ENCODE measurements at regions not wholly inside any gene's neighbourhood (a gene's known extent, or its start where the extent isn't known, plus 50 kb on each side); places are given as distances from the start of the nearest gene placed in this dataset.

- no peaks in the 10 kb centered on the region for H3K36me3 ChIP-seq (ENCODE audit: control insufficient read depth in 2 of 4, insufficient read depth in 4 of 4, low read length in 3 of 4)
- H3K79me1 ChIP-seq (ENCODE audit: low read depth, low read length) = no peaks in the 10 kb centered on the region
- H3K18ac ChIP-seq (ENCODE audit: extremely low read depth, low read length) = no peak overlapping the region
- no peak overlapping the region for H3K4me2 ChIP-seq (ENCODE audit: insufficient read depth in 1 of 2, low read depth in 2 of 2, low read length in 2 of 2)
- no peak overlapping the region for H4K8ac ChIP-seq (ENCODE audit: extremely low read depth, insufficient read depth, low read length)
- H4K91ac ChIP-seq (replicated peaks; ENCODE audit: insufficient read length, low read length) = no peak overlapping the region
- H2BK5ac ChIP-seq (ENCODE audit: low read depth, low read length) = no peak overlapping the region
- H3K27ac ChIP-seq (ENCODE audit: low read depth, low read length) = no peak overlapping the region
- POLR2A ChIA-PET (ENCODE audit: partially characterized antibody) = no interaction called here
- H3K4ac ChIP-seq (replicated peaks; ENCODE audit: insufficient read length, low read depth, low read length) = no peak overlapping the region
- H3K9me3 ChIP-seq (ENCODE audit: insufficient read depth in 2 of 2, low read depth in 1 of 2, low read length in 1 of 2) = no peaks in the 10 kb centered on the region
- H2BK12ac ChIP-seq (ENCODE audit: low read depth, low read length) = no peak overlapping the region
- H3K14ac ChIP-seq (ENCODE audit: insufficient read length) = no peak overlapping the region
- H2AFZ ChIP-seq (ENCODE audit: low read length) = no peak overlapping the region
- H2BK20ac ChIP-seq (ENCODE audit: low read length) = no peak overlapping the region
- no peak overlapping the region for H2BK120ac ChIP-seq (replicated peaks; ENCODE audit: low read depth, low read length)
- H4K20me1 ChIP-seq (replicated peaks in 1 of 2; ENCODE audit: control insufficient read depth in 1 of 2, insufficient read depth in 2 of 2, low read length in 2 of 2) = no peaks in the 10 kb centered on the region
- no peaks in the 10 kb centered on the region for H3K23me2 ChIP-seq (ENCODE audit: low read depth, low read length)
- no peak overlapping the region for H3K4me3 ChIP-seq (ENCODE audit: extremely low read depth in 1 of 4, insufficient read depth in 2 of 4, low read depth in 3 of 4, low read length in 4 of 4)
- H2BK15ac ChIP-seq (ENCODE audit: low read length) = no peak overlapping the region
- H3K56ac ChIP-seq (replicated peaks; ENCODE audit: insufficient read length, low read depth, low read length) = no peak overlapping the region
- 85% methylated on average over 2 of the region's 2 CpGs; no CpG with 5 or more reads in 1 of the 2 experiments for WGBS, 2 experiments (ENCODE audit: extremely low coverage in 1 of 2, insufficient coverage in 1 of 2, insufficient read length in 1 of 2, insufficient replicate concordance in 2 of 2, low coverage in 1 of 2, low lambda C conversion rate in 2 of 2, missing lambda C conversion rate in 1 of 2)
- no peak overlapping the region for H3K23ac ChIP-seq (ENCODE audit: insufficient read length)
- H3K9ac ChIP-seq (replicated peaks in 1 of 4; ENCODE audit: extremely low read depth in 1 of 4, low read depth in 3 of 4, low read length in 3 of 4) = no peak overlapping the region
- DNase-seq (ENCODE audit: low read depth in 1 of 2, low spot score in 2 of 2) = no peak
- H2AK5ac ChIP-seq (ENCODE audit: low read depth, low read length) = no peak overlapping the region
- no peaks in the 10 kb centered on the region for H3K4me1 ChIP-seq (replicated peaks in 1 of 4; ENCODE audit: control insufficient read depth in 3 of 4, insufficient read depth in 4 of 4, low read length in 3 of 4)
- H4K5ac ChIP-seq (ENCODE audit: insufficient read length, low read depth, low read length) = no peak overlapping the region
- CTCF ChIA-PET (ENCODE audit: partially characterized antibody) = no interaction called here
- H3K27me3 ChIP-seq (replicated peaks in 1 of 4; ENCODE audit: control insufficient read depth in 3 of 4, extremely low read depth in 1 of 4, insufficient read depth in 3 of 4, low read length in 3 of 4) = no peaks in the 10 kb centered on the region
- no peak for FAIRE-seq
- H3K79me2 ChIP-seq (ENCODE audit: control insufficient read depth in 1 of 2, insufficient read depth in 2 of 2, low read length in 2 of 2) = no peaks in the 10 kb centered on the region
- TF ChIP-seq HDAC2 (IDR thresholded peaks at IDR 0.05; ENCODE audit: borderline replicate concordance in 1 of 2, low read depth in 2 of 2, low read length in 2 of 2) = no peak
- no peak for TF ChIP-seq TAF7 (optimal IDR thresholded peaks at IDR 0.05; ENCODE audit: borderline replicate concordance, low read depth, low read length)
- TF ChIP-seq CBX5 (IDR thresholded peaks at IDR 0.05; ENCODE audit: low read depth, low read length) = no peak
- no peak for TF ChIP-seq GTF2F1 (IDR thresholded peaks at IDR 0.05; ENCODE audit: borderline replicate concordance, low read depth, low read length)
- TF ChIP-seq EP300 (IDR thresholded peaks at IDR 0.05; ENCODE audit: borderline replicate concordance in 1 of 2, low read depth in 2 of 2, low read length in 2 of 2) = no peak
- no peak for TF ChIP-seq POU5F1 (IDR thresholded peaks at IDR 0.05; ENCODE audit: low read depth, low read length)
- TF ChIP-seq JUND (IDR thresholded peaks at IDR 0.05; ENCODE audit: low read length) = no peak
- no peak for TF ChIP-seq BRCA1 (IDR thresholded peaks at IDR 0.05; ENCODE audit: low read depth, low read length)
- no peak for TF ChIP-seq CTBP2 (IDR thresholded peaks at IDR 0.05; ENCODE audit: borderline replicate concordance, insufficient read depth, insufficient read length, low read length)
- TF ChIP-seq RNF2 (IDR thresholded peaks at IDR 0.05; ENCODE audit: borderline replicate concordance, low read depth, low read length, missing control alignments, poor library complexity, severe bottlenecking) = no peak
- no peak for TF ChIP-seq YY1 (IDR thresholded peaks at IDR 0.05; ENCODE audit: low read depth, low read length)
- TF ChIP-seq SUZ12 (IDR thresholded peaks at IDR 0.05; ENCODE audit: low read length) = no peak
- no peak for TF ChIP-seq SP1 (IDR thresholded peaks at IDR 0.05; ENCODE audit: low read depth, low read length)
- no peak for TF ChIP-seq SP2 (IDR thresholded peaks at IDR 0.05; ENCODE audit: low read length)
Observed at GRCh38 chrX:95675011-95675410, 1009.6 kb upstream of the DIAPH2 start.

Measured in H1 (cell line).